ENCODE measurements at regions not wholly inside any gene's neighbourhood (a gene's known extent, or its start where the extent isn't known, plus 50 kb on each side); places are given as distances from the start of the nearest gene placed in this dataset.

DNA sequence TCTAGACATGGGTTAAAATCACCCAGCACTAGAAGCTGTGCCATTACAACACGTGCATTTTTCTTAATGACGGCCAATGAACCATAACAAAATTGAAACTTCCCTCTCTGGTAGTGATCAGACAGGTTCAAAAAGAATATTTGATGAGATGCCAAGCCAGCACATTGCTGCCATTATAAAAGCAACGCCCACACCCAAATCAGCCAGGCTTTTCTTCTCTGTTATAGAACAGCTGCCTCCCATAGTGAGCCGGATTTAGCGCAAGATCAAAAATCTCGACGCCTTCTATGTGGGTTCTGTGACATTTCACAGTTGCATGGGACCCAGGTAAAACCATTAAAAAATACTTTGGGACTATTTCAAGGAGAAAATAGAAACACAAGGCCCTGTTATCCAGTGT, 1158.0 kb downstream of the EFNB2 start:
- no peaks in the 10 kb centered on the region for H3K9me3 ChIP-seq (ENCODE audit: insufficient read depth, low read length)
- no peaks in the 10 kb centered on the region for H4K20me1 ChIP-seq (ENCODE audit: insufficient read depth, low read length)
- no peak for TF ChIP-seq EZH2phosphoT487 (IDR thresholded peaks at IDR 0.05; ENCODE audit: low read depth)
- TF ChIP-seq, protein P1, sequence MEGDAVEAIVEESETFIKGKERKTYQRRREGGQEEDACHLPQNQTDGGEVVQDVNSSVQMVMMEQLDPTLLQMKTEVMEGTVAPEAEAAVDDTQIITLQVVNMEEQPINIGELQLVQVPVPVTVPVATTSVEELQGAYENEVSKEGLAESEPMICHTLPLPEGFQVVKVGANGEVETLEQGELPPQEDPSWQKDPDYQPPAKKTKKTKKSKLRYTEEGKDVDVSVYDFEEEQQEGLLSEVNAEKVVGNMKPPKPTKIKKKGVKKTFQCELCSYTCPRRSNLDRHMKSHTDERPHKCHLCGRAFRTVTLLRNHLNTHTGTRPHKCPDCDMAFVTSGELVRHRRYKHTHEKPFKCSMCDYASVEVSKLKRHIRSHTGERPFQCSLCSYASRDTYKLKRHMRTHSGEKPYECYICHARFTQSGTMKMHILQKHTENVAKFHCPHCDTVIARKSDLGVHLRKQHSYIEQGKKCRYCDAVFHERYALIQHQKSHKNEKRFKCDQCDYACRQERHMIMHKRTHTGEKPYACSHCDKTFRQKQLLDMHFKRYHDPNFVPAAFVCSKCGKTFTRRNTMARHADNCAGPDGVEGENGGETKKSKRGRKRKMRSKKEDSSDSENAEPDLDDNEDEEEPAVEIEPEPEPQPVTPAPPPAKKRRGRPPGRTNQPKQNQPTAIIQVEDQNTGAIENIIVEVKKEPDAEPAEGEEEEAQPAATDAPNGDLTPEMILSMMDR (IDR thresholded peaks at IDR 0.05; ENCODE audit: low read depth, low read length), result no peak

DNA sequence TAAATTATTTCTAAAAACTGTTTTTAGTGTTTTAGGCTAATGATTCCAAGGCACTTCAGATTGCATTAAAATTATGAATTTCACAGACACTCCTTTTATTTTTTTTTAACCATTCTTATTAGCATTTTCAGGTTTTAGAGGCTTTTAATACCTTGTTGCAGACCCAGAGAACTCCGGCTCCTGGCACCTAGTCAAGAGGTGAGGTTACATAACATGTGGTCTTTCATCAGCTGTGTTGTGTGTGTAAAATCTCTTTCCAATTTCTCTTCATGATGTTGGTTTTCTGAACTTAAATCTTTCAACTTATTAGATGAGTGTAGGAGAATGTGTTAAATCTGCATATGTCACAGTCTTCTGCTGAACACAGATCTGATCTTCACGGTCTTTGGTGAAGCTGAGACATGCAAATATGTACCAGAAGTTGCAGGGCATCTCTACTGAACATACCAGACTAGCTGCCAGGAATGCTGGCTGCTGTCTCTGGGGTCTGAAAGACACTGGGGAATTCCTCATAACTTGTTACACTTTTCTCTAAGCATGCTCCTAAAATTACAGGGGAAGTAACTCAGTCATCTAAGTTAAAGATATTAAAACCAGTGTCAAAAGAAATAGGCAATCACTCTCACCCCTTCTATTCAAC, 1165.3 kb downstream of the EFNB2 start:
- no peaks in the 10 kb centered on the region for H3K27me3 ChIP-seq (ENCODE audit: low read depth, low read length)
- H3K36me3 ChIP-seq (replicated peaks; ENCODE audit: low read depth, low read length), result no peaks in the 10 kb centered on the region
- H3K9ac ChIP-seq (ENCODE audit: low read length), result no peak overlapping the region
- 0 out of 2 replicates have a peak, but pooled peaks cover 3% of the 10 kb centered on the region for H3K9me3 ChIP-seq (ENCODE audit: insufficient read depth, low read length)
- H2AFZ ChIP-seq (ENCODE audit: low read depth, low read length), result 0 out of 2 replicates have a peak overlapping the region, but pooled peaks have one; percentile 42
- H3K27ac ChIP-seq (ENCODE audit: low read length), result no peak overlapping the region
- H3K4me1 ChIP-seq (ENCODE audit: low read length), result no peaks in the 10 kb centered on the region
- H4K20me1 ChIP-seq (ENCODE audit: insufficient read depth, low read length), result no peaks in the 10 kb centered on the region
- no peak for TF ChIP-seq EZH2phosphoT487 (IDR thresholded peaks at IDR 0.05; ENCODE audit: low read depth)
- TF ChIP-seq, protein P1 (IDR thresholded peaks at IDR 0.05; ENCODE audit: low read depth, low read length), result no peak
- H3K4me2 ChIP-seq (ENCODE audit: low read length), result no peak overlapping the region
- no peak overlapping the region for H3K4me3 ChIP-seq (ENCODE audit: low read length)
- no peaks in the 10 kb centered on the region for H3K79me2 ChIP-seq (ENCODE audit: low read length)

More for the DNA sequence above, 1158.0 kb downstream of the EFNB2 start:
- Histone ChIP-seq H3K4me2 (ENCODE audit: low read length) (no peak overlapping the region), H3K4me3 (ENCODE audit: low read length) (no peak overlapping the region), H3K4me1 (ENCODE audit: low read length) (no peaks in the 10 kb centered on the region), H3K79me2 (ENCODE audit: low read length) (no peaks in the 10 kb centered on the region), H2AFZ (ENCODE audit: low read depth, low read length) (no peak overlapping the region), H3K27me3 (ENCODE audit: low read depth, low read length) (no peaks in the 10 kb centered on the region), H3K27ac (ENCODE audit: low read length) (no peak overlapping the region), H3K9ac (ENCODE audit: low read length) (no peak overlapping the region), H3K36me3 (replicated peaks; ENCODE audit: low read depth, low read length) (no peaks in the 10 kb centered on the region)

DNA sequence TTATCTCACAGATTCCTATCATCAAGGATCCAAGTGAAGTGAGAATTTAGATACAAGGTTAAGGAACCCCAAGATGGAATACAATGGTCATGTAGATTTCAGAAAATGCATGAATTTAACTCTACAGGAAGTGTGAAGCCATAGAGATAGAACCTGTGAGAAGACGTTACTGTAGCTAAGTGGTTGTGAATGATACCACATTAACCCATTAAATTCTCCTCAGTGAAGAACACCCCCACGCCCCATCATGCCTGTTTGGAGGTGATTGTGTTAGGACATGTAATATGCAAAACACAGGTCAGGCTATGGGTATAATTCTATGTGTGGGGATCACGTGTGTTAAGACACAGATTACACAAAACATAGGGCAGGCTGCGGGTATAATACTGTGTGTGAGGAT, 1166.7 kb downstream of the EFNB2 start:
- Histone ChIP-seq H4K20me1 (ENCODE audit: insufficient read depth, low read length) (no peaks in the 10 kb centered on the region), H3K9me3 (ENCODE audit: insufficient read depth, low read length) (0 out of 2 replicates have a peak, but pooled peaks cover 3% of the 10 kb centered on the region), H3K4me3 (ENCODE audit: low read length) (no peak overlapping the region)

DNA sequence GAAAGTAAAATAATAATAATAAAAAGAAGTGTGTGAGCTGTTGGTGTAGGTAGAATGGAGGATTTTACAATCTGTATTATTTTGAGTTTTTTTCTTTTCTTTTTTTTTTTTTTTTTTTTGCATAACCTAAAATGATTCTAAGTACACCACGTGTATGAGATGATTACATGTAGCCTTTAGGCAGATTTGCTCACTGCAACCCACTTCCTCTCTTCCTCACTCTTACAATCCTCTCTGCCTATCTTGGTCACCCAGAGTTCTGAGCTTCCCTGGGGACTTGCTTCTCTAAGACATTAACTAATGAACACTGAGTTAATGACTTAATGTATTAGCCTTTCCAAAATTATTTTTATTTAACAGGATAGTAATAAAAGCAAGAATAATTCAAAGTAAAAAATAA, 1169.6 kb downstream of the EFNB2 start:
- TF ChIP-seq, protein P1 (IDR thresholded peaks at IDR 0.05; ENCODE audit: low read depth, low read length), result no peak
- no peak for TF ChIP-seq EZH2phosphoT487 (IDR thresholded peaks at IDR 0.05; ENCODE audit: low read depth)
- no peaks in the 10 kb centered on the region for H4K20me1 ChIP-seq (ENCODE audit: insufficient read depth, low read length)
- no peak overlapping the region for H3K9ac ChIP-seq (ENCODE audit: low read length)
- H3K27me3 ChIP-seq (ENCODE audit: low read depth, low read length), result no peaks in the 10 kb centered on the region
- no peak overlapping the region for H2AFZ ChIP-seq (ENCODE audit: low read depth, low read length)
- no peaks in the 10 kb centered on the region for H3K36me3 ChIP-seq (replicated peaks; ENCODE audit: low read depth, low read length)
- H3K79me2 ChIP-seq (ENCODE audit: low read length), result no peaks in the 10 kb centered on the region
- H3K4me2 ChIP-seq (ENCODE audit: low read length), result no peak overlapping the region
- H3K27ac ChIP-seq (ENCODE audit: low read length), result no peak overlapping the region
- no peak overlapping the region for H3K4me3 ChIP-seq (ENCODE audit: low read length)
- H3K9me3 ChIP-seq (ENCODE audit: insufficient read depth, low read length), result no peaks in the 10 kb centered on the region
- H3K4me1 ChIP-seq (ENCODE audit: low read length), result no peaks in the 10 kb centered on the region

More for the DNA sequence above, 1166.7 kb downstream of the EFNB2 start:
- Histone ChIP-seq H3K4me1 (ENCODE audit: low read length) (no peaks in the 10 kb centered on the region), H3K36me3 (replicated peaks; ENCODE audit: low read depth, low read length) (no peaks in the 10 kb centered on the region), H3K27me3 (ENCODE audit: low read depth, low read length) (no peaks in the 10 kb centered on the region), H3K27ac (ENCODE audit: low read length) (no peak overlapping the region), H2AFZ (ENCODE audit: low read depth, low read length) (0 out of 2 replicates have a peak overlapping the region, but pooled peaks have one; percentile 32), H3K79me2 (ENCODE audit: low read length) (no peaks in the 10 kb centered on the region), H3K9ac (ENCODE audit: low read length) (no peak overlapping the region), H3K4me2 (ENCODE audit: low read length) (no peak overlapping the region)
- TF ChIP-seq, protein P1 (IDR thresholded peaks at IDR 0.05; ENCODE audit: low read depth, low read length), result no peak
- no peak for TF ChIP-seq EZH2phosphoT487 (IDR thresholded peaks at IDR 0.05; ENCODE audit: low read depth)

All from OCI-LY3 (cell line).